ENCODE measurements at regions not wholly inside any gene's neighbourhood (a gene's known extent, or its start where the extent isn't known, plus 50 kb on each side); places are given as distances from the start of the nearest gene placed in this dataset.

DNA sequence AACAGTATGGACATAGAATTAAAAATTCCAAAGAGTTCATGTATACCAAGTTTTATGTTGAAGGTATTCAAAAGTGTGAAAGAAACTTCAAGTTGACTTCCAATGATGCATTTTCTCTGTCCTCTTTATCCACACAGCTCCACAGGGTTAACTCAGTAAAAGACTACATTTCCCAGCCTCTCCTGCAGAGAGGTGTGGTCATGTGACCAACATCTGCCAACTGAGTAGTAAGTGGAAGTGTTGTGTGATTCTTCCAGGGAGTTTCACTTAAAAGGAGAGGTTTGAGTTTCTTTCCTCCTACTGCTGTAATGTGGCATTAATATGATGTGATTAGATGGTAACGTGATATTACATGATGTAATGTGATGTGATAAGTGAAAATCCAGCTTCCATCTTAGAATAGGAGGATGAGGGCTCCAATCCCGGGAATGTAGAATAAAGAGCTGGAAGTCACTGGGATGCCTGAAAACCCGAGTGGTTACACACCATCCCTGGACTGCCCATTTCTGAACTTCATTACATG is 280.6 kb downstream of the ARRDC4 start:
- TF ChIP-seq EZH2phosphoT487 (IDR thresholded peaks at IDR 0.05; ENCODE audit: borderline replicate concordance), result no peak
- TF ChIP-seq, protein P1, sequence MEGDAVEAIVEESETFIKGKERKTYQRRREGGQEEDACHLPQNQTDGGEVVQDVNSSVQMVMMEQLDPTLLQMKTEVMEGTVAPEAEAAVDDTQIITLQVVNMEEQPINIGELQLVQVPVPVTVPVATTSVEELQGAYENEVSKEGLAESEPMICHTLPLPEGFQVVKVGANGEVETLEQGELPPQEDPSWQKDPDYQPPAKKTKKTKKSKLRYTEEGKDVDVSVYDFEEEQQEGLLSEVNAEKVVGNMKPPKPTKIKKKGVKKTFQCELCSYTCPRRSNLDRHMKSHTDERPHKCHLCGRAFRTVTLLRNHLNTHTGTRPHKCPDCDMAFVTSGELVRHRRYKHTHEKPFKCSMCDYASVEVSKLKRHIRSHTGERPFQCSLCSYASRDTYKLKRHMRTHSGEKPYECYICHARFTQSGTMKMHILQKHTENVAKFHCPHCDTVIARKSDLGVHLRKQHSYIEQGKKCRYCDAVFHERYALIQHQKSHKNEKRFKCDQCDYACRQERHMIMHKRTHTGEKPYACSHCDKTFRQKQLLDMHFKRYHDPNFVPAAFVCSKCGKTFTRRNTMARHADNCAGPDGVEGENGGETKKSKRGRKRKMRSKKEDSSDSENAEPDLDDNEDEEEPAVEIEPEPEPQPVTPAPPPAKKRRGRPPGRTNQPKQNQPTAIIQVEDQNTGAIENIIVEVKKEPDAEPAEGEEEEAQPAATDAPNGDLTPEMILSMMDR (conservative IDR thresholded peaks at IDR 0.05; ENCODE audit: low read length), result no peak
- Histone ChIP-seq H3K4me1 (ENCODE audit: insufficient read depth, low read length, poor library complexity, severe bottlenecking) (no peaks in the 10 kb centered on the region), H3K9me2 (replicated peaks; ENCODE audit: low read depth, low read length) (no peaks in the 10 kb centered on the region; the same call in none of the 2 replicates), H2AFZ (ENCODE audit: low read length) (no peak overlapping the region), H3K36me3 (ENCODE audit: insufficient read depth, low read length) (no peaks in the 10 kb centered on the region), H3K79me2 (ENCODE audit: insufficient read depth, low read length) (no peaks in the 10 kb centered on the region), H3K4me2 (ENCODE audit: low read depth, low read length, poor library complexity, severe bottlenecking) (no peak overlapping the region), H3K9ac (ENCODE audit: low read depth, low read length, poor library complexity, severe bottlenecking) (no peak overlapping the region), H3K9me3 (ENCODE audit: insufficient read depth, low read depth, low read length) (no peaks in the 10 kb centered on the region), H4K20me1 (ENCODE audit: insufficient read depth, low read length, poor library complexity, severe bottlenecking) (no peaks in the 10 kb centered on the region), H3F3A (ENCODE audit: low read depth) (no peaks in the 10 kb centered on the region), H3K27me3 (ENCODE audit: insufficient read depth, low read length, poor library complexity, severe bottlenecking) (no peaks in the 10 kb centered on the region), H3K4me3 (ENCODE audit: low read length, poor library complexity, severe bottlenecking) (no peak overlapping the region)

DNA sequence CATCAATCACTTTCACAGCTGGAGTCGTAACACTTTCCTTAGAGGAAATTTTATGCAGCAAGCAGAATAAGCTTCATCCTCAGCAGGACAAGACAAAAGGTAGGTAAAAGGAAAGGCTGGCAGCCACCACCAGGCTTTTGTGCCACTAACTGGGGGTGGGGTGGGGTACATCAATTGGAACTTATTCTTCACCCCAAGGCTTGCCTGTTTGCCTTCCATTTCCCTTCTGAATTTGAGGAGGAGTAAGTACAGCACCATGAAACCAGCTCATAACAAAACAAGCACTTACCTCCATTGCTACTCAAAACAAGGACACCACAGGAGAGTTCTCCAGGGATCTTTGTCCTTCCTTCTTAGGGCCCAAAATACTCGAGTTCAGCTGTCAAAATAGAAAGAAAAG is 296.8 kb downstream of the ARRDC4 start:
- Histone ChIP-seq H3K4me3 (ENCODE audit: low read length, poor library complexity, severe bottlenecking) (no peak overlapping the region), H3K79me2 (ENCODE audit: insufficient read depth, low read length) (no peaks in the 10 kb centered on the region), H3K36me3 (ENCODE audit: insufficient read depth, low read length) (no peaks in the 10 kb centered on the region), H3K9ac (ENCODE audit: low read depth, low read length, poor library complexity, severe bottlenecking) (no peak overlapping the region), H4K20me1 (ENCODE audit: insufficient read depth, low read length, poor library complexity, severe bottlenecking) (no peaks in the 10 kb centered on the region), H2AFZ (ENCODE audit: low read length) (no peak overlapping the region), H3K4me1 (ENCODE audit: insufficient read depth, low read length, poor library complexity, severe bottlenecking) (no peaks in the 10 kb centered on the region), H3F3A (ENCODE audit: low read depth) (no peaks in the 10 kb centered on the region), H3K27me3 (ENCODE audit: insufficient read depth, low read length, poor library complexity, severe bottlenecking) (no peaks in the 10 kb centered on the region), H3K9me3 (ENCODE audit: insufficient read depth, low read depth, low read length) (peaks cover 4% of the 10 kb centered on the region), H3K9me2 (replicated peaks; ENCODE audit: low read depth, low read length) (no peaks in the 10 kb centered on the region), H3K4me2 (ENCODE audit: low read depth, low read length, poor library complexity, severe bottlenecking) (no peak overlapping the region)
- TF ChIP-seq, protein P1 (conservative IDR thresholded peaks at IDR 0.05; ENCODE audit: low read length), result no peak
- no peak for TF ChIP-seq EZH2phosphoT487 (IDR thresholded peaks at IDR 0.05; ENCODE audit: borderline replicate concordance)

DNA sequence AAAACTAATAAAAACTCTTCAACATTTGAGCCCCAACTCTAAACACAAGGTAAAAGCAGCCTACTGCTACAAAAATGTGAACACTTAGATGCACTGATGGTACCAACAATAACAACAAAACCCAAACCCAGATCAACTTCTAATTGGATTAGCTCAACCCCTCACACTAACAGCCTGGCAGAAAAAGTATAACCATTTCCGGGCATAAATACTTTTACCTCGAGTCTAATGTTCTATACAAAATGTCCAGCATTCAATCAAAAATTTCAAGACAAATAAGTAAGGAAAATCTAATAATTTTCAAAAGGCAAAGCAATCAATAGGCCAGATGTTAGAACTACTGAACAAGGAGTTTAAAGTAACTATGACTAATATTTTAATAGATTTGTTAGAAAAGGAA is 303.3 kb downstream of the ARRDC4 start:
- Histone ChIP-seq H3K4me2 (ENCODE audit: low read depth, low read length, poor library complexity, severe bottlenecking) (no peak overlapping the region), H2AFZ (ENCODE audit: low read length) (no peak overlapping the region), H3K9me2 (replicated peaks; ENCODE audit: low read depth, low read length) (no peaks in the 10 kb centered on the region), H3K9me3 (ENCODE audit: insufficient read depth, low read depth, low read length) (peaks cover 4% of the 10 kb centered on the region), H3K9ac (ENCODE audit: low read depth, low read length, poor library complexity, severe bottlenecking) (no peak overlapping the region), H3K27me3 (ENCODE audit: insufficient read depth, low read length, poor library complexity, severe bottlenecking) (no peaks in the 10 kb centered on the region), H3K4me3 (ENCODE audit: low read length, poor library complexity, severe bottlenecking) (no peak overlapping the region), H3F3A (ENCODE audit: low read depth) (no peaks in the 10 kb centered on the region), H3K4me1 (ENCODE audit: insufficient read depth, low read length, poor library complexity, severe bottlenecking) (no peaks in the 10 kb centered on the region), H3K79me2 (ENCODE audit: insufficient read depth, low read length) (no peaks in the 10 kb centered on the region), H4K20me1 (ENCODE audit: insufficient read depth, low read length, poor library complexity, severe bottlenecking) (no peaks in the 10 kb centered on the region), H3K36me3 (ENCODE audit: insufficient read depth, low read length) (no peaks in the 10 kb centered on the region)
- no peak for TF ChIP-seq EZH2phosphoT487 (IDR thresholded peaks at IDR 0.05; ENCODE audit: borderline replicate concordance)
- TF ChIP-seq, protein P1 (conservative IDR thresholded peaks at IDR 0.05; ENCODE audit: low read length), result no peak

Data from Loucy (cell line).